Upper lobe of left lung (tissue), 6 donors: ENCODE measurements at regions not wholly inside any gene's neighbourhood (a gene's known extent, or its start where the extent isn't known, plus 50 kb on each side); places are given as distances from the start of the nearest gene placed in this dataset.

Source experiments
- ATAC-seq, 2 donors: fragments of 200-7000 bp; cut with Tn5 transposase; one replicate each; pipeline ENCODE4 v1.9.1; 2022; ENCODE audit warnings: mild to moderate bottlenecking in 2 of 2, moderate library complexity in 2 of 2; ENCODE audit not compliant: low FRiP score in 2 of 2
- DNase-seq, 2 donors: peaks; one replicate each; pipeline ENCODE4 v3.0.0-alpha.2; 2019 to 2020
- H3K27ac ChIP-seq, 4 donors: fragments of 200-600 bp; sonication (generic); one replicate each; pipeline ENCODE4 v1.5.1; 2016 to 2019
- H3K27me3 ChIP-seq, 4 donors: fragments of 200-600 bp; sonication (generic); one replicate each; pipeline ENCODE4 v1.5.1; 2017 to 2019
- H3K36me3 ChIP-seq, 4 donors: fragments of 200-600 bp; sonication (generic); one replicate each; pipeline ENCODE4 v1.5.1; 2016 to 2019
- H3K4me1 ChIP-seq, 4 donors: fragments of 200-600 bp; sonication (generic); one replicate each; pipeline ENCODE4 v1.5.1; 2018 to 2019
- H3K4me3 ChIP-seq, 4 donors: fragments of 200-600 bp; sonication (generic); one replicate each; pipeline ENCODE4 v1.5.1; 2017 to 2019; ENCODE audit warnings: mild to moderate bottlenecking in 2 of 4, moderate library complexity in 1 of 4
- H3K9me3 ChIP-seq, 4 donors: fragments of 200-600 bp; sonication (generic); one replicate each; pipeline ENCODE4 v1.5.1; 2018 to 2019
- CTCF ChIP-seq, 6 experiments: fragments of 450-650 bp in 4 of 6; fragments of 200-600 bp in 2 of 6; sonication (generic) in 2 of 6; IDR thresholded peaks; one replicate each; pipeline ENCODE4 v1.5.1; 2016 to 2019; ENCODE audit warnings: antibody characterized with exemption in 6 of 6
- EP300 ChIP-seq, 4 donors: sonication (generic); formaldehyde crosslinking; IDR thresholded peaks; one replicate each; pipeline ENCODE4 v1.5.1; 2017; ENCODE audit warnings: antibody characterized with exemption in 4 of 4, control low read depth in 2 of 4
- POLR2A ChIP-seq, 4 donors: fragments of 450-650 bp; IDR thresholded peaks; one replicate each; pipeline ENCODE4 v1.5.1; 2016 to 2017; ENCODE audit warnings: antibody characterized with exemption in 4 of 4, mild to moderate bottlenecking in 2 of 4
- POLR2AphosphoS5 ChIP-seq, 2 donors: sonication (generic); formaldehyde crosslinking; IDR thresholded peaks; one replicate each; pipeline ENCODE4 v1.5.1; 2017; ENCODE audit warnings: antibody characterized with exemption in 2 of 2
- WGBS, 2 donors: methylation state at CpG; one replicate each; pipeline ENCODE4 v1.1.5; 2017 to 2018; 5-methylcytosine and 5-hydroxymethylcytosine counted together
- donor health status: DM: no; HTN: no; CAD: no; lungs with moderate emphysema.
- donor health status: DM: no; HTN: yes; CAD: no; lungs with severe emphysema.

DNA sequence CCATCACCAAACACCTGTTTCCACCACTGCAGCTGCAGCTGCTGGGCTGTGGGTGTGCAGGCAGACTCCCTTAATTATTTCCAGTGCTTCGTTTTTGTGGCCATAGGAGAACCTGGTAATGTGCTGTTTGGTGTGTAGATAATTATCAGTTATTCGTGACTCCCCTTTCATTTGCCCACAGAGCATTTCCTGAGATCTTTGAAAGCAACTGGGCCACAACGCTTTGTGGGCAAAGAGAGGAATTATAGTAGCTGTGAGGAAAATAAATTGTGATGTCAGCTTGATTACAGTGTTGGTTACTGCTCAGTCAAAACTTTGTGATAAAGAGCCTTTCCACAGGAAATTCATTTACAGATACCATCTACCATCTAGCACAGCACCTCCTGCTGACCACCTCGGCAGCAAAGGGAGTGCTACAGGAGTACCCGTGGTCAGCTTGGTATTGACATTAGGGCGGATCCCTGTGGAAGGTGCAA, 193.3 kb upstream of the SLCO3A1 start:
- H3K27me3 ChIP-seq = no peaks in the 10 kb centered on the region
- WGBS, 2 donors = 27 to 42% methylated on average over 6 of the region's 6 CpGs

DNA sequence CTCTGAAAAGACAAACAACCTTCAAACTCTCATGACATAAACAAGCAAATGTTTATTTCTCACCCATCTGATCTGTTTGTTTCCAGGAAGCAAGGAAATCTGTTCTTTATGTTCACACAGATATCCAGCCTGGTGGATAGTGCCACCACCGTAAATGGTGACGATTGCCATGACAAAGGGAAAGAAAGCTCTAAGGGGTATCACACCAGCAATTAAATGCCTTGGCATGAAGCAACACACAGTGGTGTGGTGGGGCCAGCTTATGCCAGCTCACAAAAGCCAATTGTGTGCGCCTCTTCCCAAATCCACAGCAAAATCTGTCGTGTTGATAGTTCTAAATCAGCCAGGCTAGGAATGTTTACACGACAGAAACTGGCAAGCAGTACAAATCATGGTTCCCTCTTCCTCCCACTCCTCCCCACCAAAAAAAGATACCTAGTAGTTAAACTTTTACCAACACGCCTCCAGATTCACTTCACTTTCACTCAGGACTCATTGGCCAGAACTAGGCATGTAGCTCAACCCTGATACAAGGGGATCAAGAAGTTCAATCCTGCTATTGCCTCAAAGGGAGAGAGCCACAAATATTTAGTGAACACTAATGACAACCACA, 189.2 kb upstream of the SLCO3A1 start:
- TF ChIP-seq EP300 (IDR thresholded peaks at IDR 0.05) = no peak
- TF ChIP-seq POLR2A (IDR thresholded peaks at IDR 0.05) = no peak
- no peak for TF ChIP-seq POLR2AphosphoS5 (IDR thresholded peaks at IDR 0.05)
- TF ChIP-seq CTCF (IDR thresholded peaks at IDR 0.05) = no peak
- H3K9me3 ChIP-seq = no peaks in the 10 kb centered on the region

More for the DNA sequence above, 193.3 kb upstream of the SLCO3A1 start:
- Histone ChIP-seq H3K4me3 (no peak overlapping the region), H3K36me3 (no peaks in the 10 kb centered on the region), H3K9me3 (no peaks in the 10 kb centered on the region), H3K4me1 (no peaks in the 10 kb centered on the region), H3K27ac (no peak overlapping the region)
- ATAC-seq (no peak), DNase-seq (no peak)
- TF ChIP-seq CTCF (IDR thresholded peaks at IDR 0.05) = no peak
- TF ChIP-seq POLR2AphosphoS5 (IDR thresholded peaks at IDR 0.05) = no peak
- no peak for TF ChIP-seq EP300 (IDR thresholded peaks at IDR 0.05)
- no peak for TF ChIP-seq POLR2A (IDR thresholded peaks at IDR 0.05)

GRCh38 chr15:91665212-91665611, 188.3 kb upstream of the SLCO3A1 start:
- no peak for DNase-seq
- Histone ChIP-seq H3K9me3 (no peaks in the 10 kb centered on the region), H3K27me3 (no peaks in the 10 kb centered on the region), H3K4me3 (no peak overlapping the region), H3K27ac (no peak overlapping the region), H3K4me1 (no peaks in the 10 kb centered on the region), H3K36me3 (no peaks in the 10 kb centered on the region)
- no peak for TF ChIP-seq POLR2AphosphoS5 (IDR thresholded peaks at IDR 0.05)
- no peak for TF ChIP-seq EP300 (IDR thresholded peaks at IDR 0.05)
- TF ChIP-seq POLR2A (IDR thresholded peaks at IDR 0.05) = no peak
- TF ChIP-seq CTCF (IDR thresholded peaks at IDR 0.05) = no peak
- WGBS, 2 donors = 56% methylated on average over 3 to 4 of the region's 4 CpGs
- ATAC-seq = no peak

More for the DNA sequence above, 189.2 kb upstream of the SLCO3A1 start:
- ATAC-seq (no peak), DNase-seq (no peak)
- WGBS, 2 donors = 64 to 70% methylated on average over 6 of the region's 6 CpGs
- no peaks in the 10 kb centered on the region for H3K27me3 ChIP-seq
- no peaks in the 10 kb centered on the region for H3K4me1 ChIP-seq
- H3K4me3 ChIP-seq = no peak overlapping the region
- no peaks in the 10 kb centered on the region for H3K36me3 ChIP-seq
- no peak overlapping the region for H3K27ac ChIP-seq

DNA sequence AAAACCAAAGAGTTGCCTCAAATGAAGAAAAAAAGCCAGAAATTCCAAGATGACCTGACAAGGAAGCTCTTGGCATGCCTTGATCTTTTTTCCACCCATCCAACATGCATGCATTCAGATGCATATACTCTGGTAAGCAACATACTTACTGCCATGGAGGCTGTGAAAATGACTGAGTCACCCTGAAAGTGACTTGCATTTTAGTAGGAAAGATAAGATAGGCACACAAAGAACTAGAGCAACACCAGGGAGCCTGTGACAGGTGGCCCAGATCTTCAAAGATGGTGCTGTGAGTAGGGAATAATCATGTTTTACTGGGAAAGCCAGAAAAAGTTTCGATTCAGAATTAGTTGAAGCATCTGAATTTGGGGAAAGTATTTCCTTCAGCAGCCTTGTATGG, 185.1 kb upstream of the SLCO3A1 start:
- H3K4me3 ChIP-seq = no peak overlapping the region
- no peaks in the 10 kb centered on the region for H3K9me3 ChIP-seq
- DNase-seq (no peak), ATAC-seq (no peak)
- WGBS, 2 donors = 89 to 93% methylated on average over 1 of the region's 1 CpG
- H3K27me3 ChIP-seq = no peaks in the 10 kb centered on the region
- H3K36me3 ChIP-seq = no peaks in the 10 kb centered on the region
- TF ChIP-seq EP300 (IDR thresholded peaks at IDR 0.05) (no peak), POLR2A (IDR thresholded peaks at IDR 0.05) (no peak), POLR2AphosphoS5 (IDR thresholded peaks at IDR 0.05) (no peak), CTCF (IDR thresholded peaks at IDR 0.05) (no peak)
- no peaks in the 10 kb centered on the region for H3K4me1 ChIP-seq
- no peak overlapping the region for H3K27ac ChIP-seq

GRCh38 chr15:91670108-91670507, 183.4 kb upstream of the SLCO3A1 start:
- 67 to 71% methylated on average over 2 of the region's 2 CpGs for WGBS, 2 donors
- Histone ChIP-seq H3K36me3 (no peaks in the 10 kb centered on the region), H3K4me3 (no peak overlapping the region), H3K4me1 (no peaks in the 10 kb centered on the region), H3K27me3 (no peaks in the 10 kb centered on the region), H3K27ac (no peak overlapping the region), H3K9me3 (peaks cover 4 to 12% (median 5%) of the 10 kb centered on the region in 4 donors)
- DNase-seq (no peak), ATAC-seq (no peak)
- no peak for TF ChIP-seq POLR2AphosphoS5 (IDR thresholded peaks at IDR 0.05)
- TF ChIP-seq EP300 (IDR thresholded peaks at IDR 0.05) = no peak
- TF ChIP-seq POLR2A (IDR thresholded peaks at IDR 0.05) = no peak
- no peak for TF ChIP-seq CTCF (IDR thresholded peaks at IDR 0.05)
